GM18517 (cell line): ENCODE measurements at regions not wholly inside any gene's neighbourhood (a gene's known extent, or its start where the extent isn't known, plus 50 kb on each side); places are given as distances from the start of the nearest gene placed in this dataset.
"Not testable (repeated sequence)": the region's sequence is repeated elsewhere in the genome, so short reads cannot be mapped to it uniquely, and the experiment has no call there.

Experiments
- ATAC-seq: cut with Tn5 transposase; IDR thresholded peaks from one replicate; pipeline ENCODE4 v1.9.1; 2021; ENCODE audit warnings: mild to moderate bottlenecking, moderate library complexity; ENCODE audit not compliant: unreplicated experiment

- no peak for ATAC-seq
These were observed 53.5 kb upstream of the CDH9 start for GRCh38 chr5:27091858-27092257.

- not testable (repeated sequence) for ATAC-seq
These were observed 50.4 kb upstream of the CDH9 start for GRCh38 chr5:27088822-27089221.
